NCI-H1092 treated with DMSO at 0.1 percent for 48 hours (cell line): ENCODE measurements at regions not wholly inside any gene's neighbourhood (a gene's known extent, or its start where the extent isn't known, plus 50 kb on each side); places are given as distances from the start of the nearest gene placed in this dataset.
A peak's percentile ranks its signal among the peaks of the same experiment; 100 is the strongest.

Experiments
- DNase-seq: peaks from one replicate; lab custom pipeline; 2025; lab: John Stamatoyannopoulos, UW

GRCh38 chr3:36192901-36193300 is 187.4 kb upstream of the STAC start:
- peak; percentile 4 for DNase-seq

GRCh38 chr3:36193448-36193847 is 186.9 kb upstream of the STAC start:
- DNase-seq: no peak

- DNase-seq: no peak
These were observed 184.2 kb upstream of the STAC start for GRCh38 chr3:36196058-36196457.

- no peak for DNase-seq
These were observed 183.2 kb upstream of the STAC start for GRCh38 chr3:36197151-36197550.

GRCh38 chr3:36201546-36201945 is 178.8 kb upstream of the STAC start:
- no peak for DNase-seq

GRCh38 chr3:36206956-36207580 is 173.2 kb upstream of the STAC start:
- no peak for DNase-seq

GRCh38 chr3:36210840-36211651 is 169.3 kb upstream of the STAC start:
- no peak for DNase-seq

- no peak for DNase-seq
These were observed 168.7 kb upstream of the STAC start for GRCh38 chr3:36211652-36211999.

GRCh38 chr3:36212251-36212650 is 168.1 kb upstream of the STAC start:
- no peak for DNase-seq

- peak; percentile 36 for DNase-seq
These were observed 165.8 kb upstream of the STAC start for GRCh38 chr3:36214460-36214859.

- DNase-seq: peak; percentile 40
These were observed 165.1 kb upstream of the STAC start for GRCh38 chr3:36215241-36215640.

- no peak for DNase-seq
These were observed 160.9 kb upstream of the STAC start for GRCh38 chr3:36219398-36219797.

GRCh38 chr3:36220173-36220572 is 160.1 kb upstream of the STAC start:
- DNase-seq: no peak

GRCh38 chr3:36221975-36222374 is 158.3 kb upstream of the STAC start:
- DNase-seq: no peak

GRCh38 chr3:36227980-36228379 is 152.3 kb upstream of the STAC start:
- DNase-seq: peak; percentile 30

- DNase-seq: no peak
These were observed 150.8 kb upstream of the STAC start for GRCh38 chr3:36229496-36229895.

GRCh38 chr3:36232797-36233489 is 147.4 kb upstream of the STAC start:
- DNase-seq: no peak

GRCh38 chr3:36244728-36245127 is 135.6 kb upstream of the STAC start:
- no peak for DNase-seq

GRCh38 chr3:36248374-36248773 is 131.9 kb upstream of the STAC start:
- no peak for DNase-seq

- DNase-seq: no peak
These were observed 130.1 kb upstream of the STAC start for GRCh38 chr3:36250191-36250590.

GRCh38 chr3:36257158-36257852 is 123.0 kb upstream of the STAC start:
- DNase-seq: no peak

GRCh38 chr3:36258421-36258820 is 121.9 kb upstream of the STAC start:
- no peak for DNase-seq

GRCh38 chr3:36259580-36259979 is 120.7 kb upstream of the STAC start:
- DNase-seq: no peak
